ENCODE measurements at regions not wholly inside any gene's neighbourhood (a gene's known extent, or its start where the extent isn't known, plus 50 kb on each side); places are given as distances from the start of the nearest gene placed in this dataset.

DNA sequence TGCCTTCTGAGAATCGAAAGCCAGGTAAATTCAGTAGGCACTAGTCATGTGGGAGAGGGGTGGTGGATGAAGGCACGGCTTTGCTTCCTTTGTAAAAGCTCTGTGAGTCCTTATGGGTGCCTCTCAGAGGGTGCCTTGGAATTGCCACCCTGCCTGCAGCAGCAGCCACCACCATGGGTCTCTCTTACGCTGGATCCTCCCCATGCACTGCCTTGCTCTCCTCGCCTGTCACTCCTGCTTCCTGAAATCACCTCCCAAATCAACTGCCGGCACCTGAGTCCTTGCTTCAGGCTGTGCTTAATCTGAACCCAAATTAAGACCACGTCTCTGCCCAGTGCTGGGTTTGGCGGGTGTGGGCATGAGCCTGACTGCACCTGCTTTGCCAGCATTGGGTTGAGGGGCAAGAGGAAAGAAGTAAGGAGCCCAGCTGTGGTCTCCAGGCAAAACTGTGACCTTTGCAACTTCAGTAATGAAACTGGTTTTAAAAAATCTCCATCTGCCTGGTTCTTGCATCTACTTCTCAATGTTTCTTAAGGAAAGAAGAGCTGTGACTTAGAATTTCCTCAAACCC is 55.9 kb upstream of the CLMN start:
- 53% methylated on average over 4 of the region's 7 CpGs for WGBS (ENCODE audit: insufficient coverage)
- DNase-seq (no peak), ATAC-seq (replicated peaks in 1 of 4) (no peak)
- H3K4me1 ChIP-seq (ENCODE audit: control insufficient read depth in 1 of 2, extremely low read depth in 1 of 2, insufficient read depth in 2 of 2, low read length in 2 of 2) = no peaks in the 10 kb centered on the region
- Mint-ChIP-seq H3K4me1 (no peaks in the 10 kb centered on the region), H3K4me3 (no peak overlapping the region), H3K27me3 (peaks cover 19 to 37% of the 10 kb centered on the region in 2 donors), H3K36me3 (peaks cover 4% of the 10 kb centered on the region), H3K27ac (no peak overlapping the region), H3K9me3 (peaks cover 0 to 20% (median 10%) of the 10 kb centered on the region in 3 donors)
- H3K27ac ChIP-seq (ENCODE audit: low read length) = no peak overlapping the region
- H3K27me3 ChIP-seq (replicated peaks in 1 of 2; ENCODE audit: control insufficient read depth in 2 of 2, extremely low read depth in 1 of 2, insufficient read depth in 2 of 2, low read length in 1 of 2) = peaks cover 0 to 37% of the 10 kb centered on the region in 2 experiments
- no peaks in the 10 kb centered on the region for H3K9me3 ChIP-seq
- no peak overlapping the region for H3K4me3 ChIP-seq (ENCODE audit: control insufficient read depth in 1 of 2, extremely low read depth in 1 of 2, low read length in 1 of 2)
- CTCF ChIA-PET = no interaction called here
- POLR2A ChIA-PET = no interaction called here
- H3K36me3 ChIP-seq (ENCODE audit: control insufficient read depth in 2 of 2, extremely low read depth in 1 of 2, insufficient read depth in 1 of 2, low read length in 1 of 2) = no peaks in the 10 kb centered on the region

DNA sequence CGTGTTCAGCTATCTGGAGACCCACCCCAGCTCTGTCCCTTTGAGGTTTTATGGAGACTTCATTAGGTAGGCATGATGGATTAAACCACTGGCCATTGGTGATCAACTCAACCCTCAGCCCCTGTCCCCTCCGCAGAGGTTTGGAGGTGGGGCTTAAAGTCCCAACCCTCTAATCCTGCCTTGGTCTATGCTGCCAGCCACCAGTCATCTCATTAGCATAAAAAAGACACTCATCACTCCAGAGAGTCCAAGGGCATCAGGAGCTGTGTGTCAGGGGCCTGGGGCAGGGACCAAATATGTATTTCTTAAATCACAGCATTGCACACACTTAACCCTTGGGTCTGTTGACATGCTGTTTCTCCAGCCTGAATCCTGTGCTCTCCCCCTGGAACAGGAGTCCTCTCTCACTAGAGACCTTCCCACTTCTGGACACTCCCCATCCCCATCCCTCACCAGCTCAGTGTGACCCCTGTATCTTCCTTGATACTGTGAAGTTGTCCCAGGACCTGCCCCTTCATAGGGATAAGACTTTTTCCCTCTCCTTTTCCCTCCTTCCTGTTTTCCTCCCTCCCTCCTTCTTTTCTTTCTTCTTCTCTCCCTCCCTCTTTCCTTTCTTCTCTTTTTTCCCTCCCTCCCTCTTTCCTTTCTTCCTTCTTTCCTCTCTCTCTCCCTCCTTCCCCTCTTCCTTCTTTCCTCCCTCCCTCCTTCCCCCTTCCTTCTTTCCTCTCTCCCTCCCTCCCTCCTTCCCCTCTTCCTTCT is 54.7 kb upstream of the CLMN start:
- Histone ChIP-seq H3K4me3 (ENCODE audit: control insufficient read depth in 1 of 2, extremely low read depth in 1 of 2, low read length in 1 of 2) (no peak overlapping the region), H3K27ac (ENCODE audit: low read length) (no peak overlapping the region), H3K27me3 (replicated peaks in 1 of 2; ENCODE audit: control insufficient read depth in 2 of 2, extremely low read depth in 1 of 2, insufficient read depth in 2 of 2, low read length in 1 of 2) (peaks cover 0 to 40% of the 10 kb centered on the region in 2 experiments), H3K36me3 (ENCODE audit: control insufficient read depth in 2 of 2, extremely low read depth in 1 of 2, insufficient read depth in 1 of 2, low read length in 1 of 2) (no peaks in the 10 kb centered on the region), H3K4me1 (ENCODE audit: control insufficient read depth in 1 of 2, extremely low read depth in 1 of 2, insufficient read depth in 2 of 2, low read length in 2 of 2) (no peaks in the 10 kb centered on the region), H3K9me3 (no peaks in the 10 kb centered on the region)
- Mint-ChIP-seq H3K27me3 (peaks cover 19 to 40% of the 10 kb centered on the region in 2 donors), H3K9me3 (peaks cover 0 to 8% (median 2%) of the 10 kb centered on the region in 3 donors), H3K27ac (no peak overlapping the region), H3K4me3 (no peak overlapping the region), H3K36me3 (no peaks in the 10 kb centered on the region), H3K4me1 (no peaks in the 10 kb centered on the region)
- DNase-seq (no peak), ATAC-seq (replicated peaks in 1 of 4) (no peak)
- POLR2A ChIA-PET = no interaction called here
- WGBS (ENCODE audit: insufficient coverage) = no CpG with 5 or more reads among the region's 2 CpGs
- CTCF ChIA-PET = no interaction called here

DNA sequence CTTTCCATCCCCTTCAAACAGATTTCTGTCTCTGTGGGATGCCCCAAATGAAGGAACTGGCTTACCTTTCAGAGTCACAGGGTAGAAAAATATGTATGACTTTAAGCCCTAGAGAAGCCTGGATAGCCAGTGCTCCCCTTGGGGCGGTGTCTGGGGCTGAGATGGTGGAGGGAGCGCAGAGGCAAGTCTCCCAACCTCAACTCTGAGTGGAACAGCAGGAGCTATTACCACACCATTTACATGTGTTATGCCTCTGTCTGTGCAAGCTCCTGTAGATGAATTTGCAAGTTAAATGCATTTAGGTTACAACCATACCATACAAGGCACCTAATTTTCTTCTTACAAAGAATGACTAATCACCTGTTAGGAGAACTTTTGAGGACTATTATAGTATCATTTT is 50.4 kb upstream of the CLMN start:
- Histone ChIP-seq H3K4me1 (ENCODE audit: control insufficient read depth in 1 of 2, extremely low read depth in 1 of 2, insufficient read depth in 2 of 2, low read length in 2 of 2) (no peaks in the 10 kb centered on the region), H3K27me3 (replicated peaks in 1 of 2; ENCODE audit: control insufficient read depth in 2 of 2, extremely low read depth in 1 of 2, insufficient read depth in 2 of 2, low read length in 1 of 2) (peaks cover 0 to 29% of the 10 kb centered on the region in 2 experiments), H3K27ac (ENCODE audit: low read length) (no peak overlapping the region), H3K9me3 (no peaks in the 10 kb centered on the region), H3K4me3 (ENCODE audit: control insufficient read depth in 1 of 2, extremely low read depth in 1 of 2, low read length in 1 of 2) (no peak overlapping the region), H3K36me3 (ENCODE audit: control insufficient read depth in 2 of 2, extremely low read depth in 1 of 2, insufficient read depth in 1 of 2, low read length in 1 of 2) (no peaks in the 10 kb centered on the region)
- ATAC-seq (replicated peaks in 1 of 4) (no peak), DNase-seq (no peak)
- ChIA-PET POLR2A (no interaction called here), CTCF (no interaction called here)
- Mint-ChIP-seq H3K4me3 (no peak overlapping the region), H3K36me3 (no peaks in the 10 kb centered on the region), H3K4me1 (no peaks in the 10 kb centered on the region), H3K27ac (no peak overlapping the region), H3K27me3 (peaks cover 18 to 29% of the 10 kb centered on the region in 2 donors), H3K9me3 (no peaks in the 10 kb centered on the region)
- WGBS (ENCODE audit: insufficient coverage) = no CpG with 5 or more reads among the region's 2 CpGs
